GM12878 (cell line): ENCODE measurements at regions not wholly inside any gene's neighbourhood (a gene's known extent, or its start where the extent isn't known, plus 50 kb on each side); places are given as distances from the start of the nearest gene placed in this dataset.

Source experiments
- ATAC-seq: fragments of 200-7000 bp; cut with Tn5 transposase; 3 replicates; pipeline ENCODE4 v1.9.1; 2020; ENCODE audit warnings: mild to moderate bottlenecking, moderate library complexity
- BruUV-seq: library from RNA; stranded (reverse); fragments of 400-500 nt; replicated peaks from 2 replicates; lab custom pipeline; 2021; lab: Mats Ljungman, UMichigan
- CTCF ChIA-PET: fragments of 300-600 bp; sonication (Branson Sonifier 250); formaldehyde crosslinking; extraction: SDS; loops from one replicate; lab custom pipeline; 2021; ENCODE audit warnings: inconsistent platforms; lab: Yijun Ruan, JAX
- POLR2A ChIA-PET: fragments of 350-600 bp; formaldehyde crosslinking; extraction: SDS; loops from one replicate; lab custom pipeline; 2021; ENCODE audit warnings: inconsistent platforms; lab: Charles Lee
- RAD21 ChIA-PET: fragments of 300-600 bp; sonication (Branson Sonifier 250); formaldehyde crosslinking; loops from one replicate; lab custom pipeline; 2023; ENCODE audit warnings: antibody characterized with exemption; ENCODE audit not compliant: unreplicated experiment; lab: Charles Lee
- SMC1A ChIA-PET: fragments of 300-600 bp; sonication (Branson Sonifier 250); formaldehyde crosslinking; loops from one replicate; lab custom pipeline; 2023; ENCODE audit not compliant: unreplicated experiment, uncharacterized antibody; lab: Charles Lee
- DNase-seq: peaks from one replicate; pipeline ENCODE4 v3.0.0-alpha.2; 2011; ENCODE audit warnings: low read depth, low spot score
- FAIRE-seq: peaks from 3 replicates; lab custom pipeline; 2011; peaks lifted over from hg19 to GRCh38; lab: Jason Lieb, UNC
- H2AFZ ChIP-seq: 2 replicates; pipeline ENCODE4 v1.6.0; 2011; ENCODE audit warnings: low read depth, low read length, control low read depth; ENCODE audit not compliant: control insufficient read depth
- H3K27ac ChIP-seq: 2 replicates; pipeline ENCODE4 v1.5.1; 2011; ENCODE audit warnings: control low read depth; ENCODE audit not compliant: control insufficient read depth, insufficient read depth
- H3K27me3 ChIP-seq, 2 experiments: replicated peaks in 1 of 2; 2 replicates each; pipeline versions ENCODE4 v1.6.0 to v1.6.1; 2011; ENCODE audit warnings: low read length in 1 of 2; ENCODE audit not compliant: control insufficient read depth in 2 of 2, insufficient read depth in 2 of 2
- H3K36me3 ChIP-seq, 2 experiments: 2 replicates each; pipeline ENCODE4 v1.5.1; 2011; ENCODE audit warnings: low read length in 1 of 2; ENCODE audit not compliant: control insufficient read depth in 2 of 2, insufficient read depth in 2 of 2
- H3K4me1 ChIP-seq: 2 replicates; pipeline ENCODE4 v1.6.1; 2011; ENCODE audit warnings: mild to moderate bottlenecking, low read length, moderate library complexity, mixed read lengths; ENCODE audit not compliant: control insufficient read depth, insufficient read depth
- H3K4me2 ChIP-seq: 2 replicates; pipeline ENCODE4 v1.6.0; 2011; ENCODE audit warnings: control low read depth; ENCODE audit not compliant: control insufficient read depth, insufficient read depth
- H3K4me3 ChIP-seq: fragments of 200-600 bp; sonication (generic); 2 replicates; pipeline ENCODE4 v1.5.1; 2016
- H3K79me2 ChIP-seq: 2 replicates; pipeline ENCODE4 v1.6.0; 2011; ENCODE audit warnings: low read length; ENCODE audit not compliant: control insufficient read depth, insufficient read depth
- H3K9ac ChIP-seq: 2 replicates; pipeline ENCODE4 v1.8.0; 2011; ENCODE audit warnings: low read length, control low read depth, mixed read lengths; ENCODE audit not compliant: control insufficient read depth, insufficient read depth
- H3K9me3 ChIP-seq: replicated peaks from 3 replicates; pipeline ENCODE4 v1.5.1; 2011; ENCODE audit warnings: mild to moderate bottlenecking, low read length; ENCODE audit not compliant: control insufficient read depth, insufficient read depth
- H4K20me1 ChIP-seq: 2 replicates; pipeline ENCODE4 v1.6.0; 2011; ENCODE audit not compliant: control insufficient read depth, insufficient read depth
- CBX3 ChIP-seq: fragments of 200-600 bp; sonication (generic); IDR thresholded peaks from 2 replicates; pipeline ENCODE4 v1.6.1; 2016; ENCODE audit warnings: low read depth, borderline replicate concordance
- GATAD2B ChIP-seq: fragments of 450-650 bp; conservative IDR thresholded peaks from 2 replicates; pipeline ENCODE4 v1.6.1; 2017; ENCODE audit warnings: low read depth, mild to moderate bottlenecking, moderate library complexity
- MTA2 ChIP-seq: fragments of 450-650 bp; IDR thresholded peaks from 2 replicates; pipeline ENCODE4 v1.6.1; 2016; ENCODE audit warnings: low read depth, mild to moderate bottlenecking, moderate library complexity
- NFXL1 ChIP-seq: fragments of 450-650 bp; IDR thresholded peaks from 2 replicates; pipeline ENCODE4 v1.6.1; 2017; ENCODE audit warnings: antibody characterized with exemption, mild to moderate bottlenecking, borderline replicate concordance
- NRF1 ChIP-seq: conservative IDR thresholded peaks from 2 replicates; pipeline ENCODE4 v1.6.1; 2011; ENCODE audit warnings: mild to moderate bottlenecking, low read depth, low read length, improper control_type of control experiment
- SMAD5 ChIP-seq: IDR thresholded peaks from 2 replicates; pipeline ENCODE4 v1.6.1; 2016; ENCODE audit warnings: antibody characterized with exemption, low read depth
- SPI1 ChIP-seq: IDR thresholded peaks from 2 replicates; pipeline ENCODE4 v1.6.1; 2011; ENCODE audit warnings: low read depth, mild to moderate bottlenecking, low read length, moderate library complexity, borderline replicate concordance; ENCODE audit not compliant: insufficient read depth
- SREBF2 ChIP-seq: IDR thresholded peaks from 2 replicates; pipeline ENCODE4 v1.6.1; 2012; ENCODE audit warnings: mild to moderate bottlenecking, low read length
- SUPT20H ChIP-seq: IDR thresholded peaks from 2 replicates; pipeline ENCODE4 v1.6.1; 2011; ENCODE audit warnings: low read depth, mild to moderate bottlenecking, low read length, moderate library complexity, borderline replicate concordance; ENCODE audit not compliant: control insufficient read depth
- TCF7 ChIP-seq: IDR thresholded peaks from 2 replicates; pipeline ENCODE4 v1.6.1; 2014; ENCODE audit warnings: antibody characterized with exemption, borderline replicate concordance
- WGBS: methylation state at CpG from one replicate; pipeline ENCODE4 v1.1.6; 2016; ENCODE audit warnings: low lambda C conversion rate; ENCODE audit not compliant: insufficient replicate concordance, insufficient coverage; ENCODE audit errors: missing lambda C conversion rate; 5-methylcytosine and 5-hydroxymethylcytosine counted together
- in situ Hi-C: fragments of 300-500 bp; cut with MboI; formaldehyde crosslinking; loops from 9 replicates; pipeline ENCODE4 v1.14.3; 2018; ENCODE audit warnings: mixed read lengths
- intact Hi-C: fragments of 100-400 bp; cut with micrococcal nuclease; formaldehyde crosslinking; loops from one replicate; pipeline ENCODE4 v1.14.2; 2022; ENCODE audit not compliant: unreplicated experiment
- TF ChIP-seq, protein P1 (sequence below): IDR thresholded peaks from 2 replicates; pipeline ENCODE4 v1.6.1; 2011; ENCODE audit warnings: mild to moderate bottlenecking, low read depth, low read length, moderate library complexity; ENCODE audit not compliant: insufficient replicate concordance
- TF ChIP-seq, protein P2 (sequence below): fragments of 450-650 bp; IDR thresholded peaks from 2 replicates; pipeline ENCODE4 v1.6.1; 2016; ENCODE audit warnings: mild to moderate bottlenecking

DNA sequence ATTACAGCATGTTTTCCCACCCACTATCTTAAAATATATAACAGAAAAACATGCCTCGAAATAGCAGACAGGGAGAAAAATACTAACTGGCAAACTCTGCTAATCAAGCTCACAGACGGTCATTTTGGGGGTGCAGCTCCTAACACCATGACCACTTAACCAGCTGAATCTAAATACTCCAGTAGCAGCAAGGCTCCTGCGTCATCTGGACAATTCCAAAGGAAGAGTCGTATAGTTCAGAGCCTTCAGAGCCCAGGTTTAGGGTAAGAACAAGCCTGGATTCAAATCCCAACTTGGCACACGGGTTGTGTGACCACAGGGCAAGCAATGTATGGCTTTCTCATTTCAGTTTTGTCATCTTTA is 81.3 kb upstream of the COL21A1 start (continued):
- TF ChIP-seq CBX3 = no peak
- no peak for TF ChIP-seq SREBF2
- TF ChIP-seq SPI1 = no peak
- no peak for TF ChIP-seq GATAD2B
- TF ChIP-seq, all 136 proteins: peak for 0

DNA sequence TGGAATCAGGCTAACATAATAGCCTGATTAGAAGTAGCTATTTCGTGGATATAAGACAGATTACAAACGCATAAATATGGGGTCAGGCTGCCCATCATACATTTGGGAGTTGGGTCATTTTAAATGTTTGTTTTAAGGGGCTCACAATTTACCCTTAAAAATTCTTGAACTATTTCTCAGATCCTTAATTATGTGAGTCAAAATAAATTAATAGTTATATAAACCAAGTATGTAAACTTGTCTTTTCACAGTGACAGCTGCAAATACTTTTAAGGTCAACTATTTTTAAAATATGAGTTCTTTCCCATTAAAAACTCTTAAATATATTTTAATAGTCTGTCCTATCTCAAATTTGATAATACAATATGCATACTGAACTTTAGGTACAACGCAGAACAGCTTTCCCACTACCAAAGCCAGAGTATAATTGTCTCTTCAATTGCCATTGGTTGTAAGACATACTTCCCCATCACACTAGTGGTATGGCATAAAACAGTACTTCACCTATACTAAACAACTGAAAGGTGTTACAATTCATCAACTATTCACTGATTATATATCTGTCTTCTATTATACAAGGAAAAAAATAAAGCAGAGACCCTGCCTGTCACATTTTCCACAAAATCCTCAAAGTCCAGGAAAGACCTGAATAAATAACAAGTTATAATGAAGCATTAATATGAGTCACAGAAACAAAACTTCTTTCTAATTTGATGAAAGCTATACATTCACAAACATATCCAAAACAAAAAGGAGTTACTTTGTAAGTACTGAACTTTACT is 80.8 kb upstream of the COL21A1 start:
- no peak overlapping the region for H3K9ac ChIP-seq
- TF ChIP-seq SUPT20H (no peak), MTA2 (no peak), NRF1 (no peak), TCF7 (no peak), SMAD5 (no peak), NFXL1 (no peak)
- TF ChIP-seq, protein P1, sequence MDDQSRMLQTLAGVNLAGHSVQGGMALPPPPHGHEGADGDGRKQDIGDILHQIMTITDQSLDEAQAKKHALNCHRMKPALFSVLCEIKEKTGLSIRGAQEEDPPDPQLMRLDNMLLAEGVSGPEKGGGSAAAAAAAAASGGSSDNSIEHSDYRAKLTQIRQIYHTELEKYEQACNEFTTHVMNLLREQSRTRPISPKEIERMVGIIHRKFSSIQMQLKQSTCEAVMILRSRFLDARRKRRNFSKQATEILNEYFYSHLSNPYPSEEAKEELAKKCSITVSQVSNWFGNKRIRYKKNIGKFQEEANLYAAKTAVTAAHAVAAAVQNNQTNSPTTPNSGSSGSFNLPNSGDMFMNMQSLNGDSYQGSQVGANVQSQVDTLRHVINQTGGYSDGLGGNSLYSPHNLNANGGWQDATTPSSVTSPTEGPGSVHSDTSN = no peak
- TF ChIP-seq, protein P2, sequence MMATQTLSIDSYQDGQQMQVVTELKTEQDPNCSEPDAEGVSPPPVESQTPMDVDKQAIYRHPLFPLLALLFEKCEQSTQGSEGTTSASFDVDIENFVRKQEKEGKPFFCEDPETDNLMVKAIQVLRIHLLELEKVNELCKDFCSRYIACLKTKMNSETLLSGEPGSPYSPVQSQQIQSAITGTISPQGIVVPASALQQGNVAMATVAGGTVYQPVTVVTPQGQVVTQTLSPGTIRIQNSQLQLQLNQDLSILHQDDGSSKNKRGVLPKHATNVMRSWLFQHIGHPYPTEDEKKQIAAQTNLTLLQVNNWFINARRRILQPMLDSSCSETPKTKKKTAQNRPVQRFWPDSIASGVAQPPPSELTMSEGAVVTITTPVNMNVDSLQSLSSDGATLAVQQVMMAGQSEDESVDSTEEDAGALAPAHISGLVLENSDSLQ = no peak
- H3K4me2 ChIP-seq = no peak overlapping the region
- H3K4me3 ChIP-seq = no peak overlapping the region
- ATAC-seq = no peak
- SMC1A ChIA-PET = interaction anchor here (1.0 to 1.2 kb wide), 2 partner anchors 14 to 23 kb away, joined by 3 to 4 read pairs; no protein-coding TSS in a partner anchor
- POLR2A ChIA-PET = no interaction called here
- in situ Hi-C loops (no loop called here), intact Hi-C loops (no loop called here)
- BruUV-seq = no TSS peak
- DNase-seq = no peak
- H3K36me3 ChIP-seq = no peaks in the 10 kb centered on the region
- CTCF ChIA-PET = interaction anchor here (1.6 to 1.9 kb wide), 3 partner anchors 9 to 20 kb away, joined by 3 to 9 read pairs (median 5); no protein-coding TSS in a partner anchor
- H3K79me2 ChIP-seq = no peaks in the 10 kb centered on the region
- FAIRE-seq = no peak
- no peaks in the 10 kb centered on the region for H3K9me3 ChIP-seq
- H2AFZ ChIP-seq = no peak overlapping the region
- no peaks in the 10 kb centered on the region for H4K20me1 ChIP-seq
- H3K27me3 ChIP-seq = no peaks in the 10 kb centered on the region
- WGBS = 74% methylated on average over 3 of the region's 3 CpGs
- no peaks in the 10 kb centered on the region for H3K4me1 ChIP-seq
- no peak overlapping the region for H3K27ac ChIP-seq
- RAD21 ChIA-PET = no interaction called here
